H1 (cell line): ENCODE measurements at regions not wholly inside any gene's neighbourhood (a gene's known extent, or its start where the extent isn't known, plus 50 kb on each side); places are given as distances from the start of the nearest gene placed in this dataset.

Experiments used
- CTCF ChIA-PET: fragments of 300-600 bp; sonication (Branson Sonifier 250); formaldehyde crosslinking; loops from one replicate; lab custom pipeline; 2021; ENCODE audit not compliant: partially characterized antibody; lab: Charles Lee
- POLR2A ChIA-PET: fragments of 300-600 bp; sonication (Branson Sonifier 250); formaldehyde crosslinking; loops from one replicate; lab custom pipeline; 2021; ENCODE audit warnings: inconsistent platforms; ENCODE audit not compliant: partially characterized antibody; lab: Charles Lee
- DNase-seq, 2 experiments: peaks; one replicate each; pipeline versions ENCODE4 v3.0.0 to v3.0.0-alpha.2; 2010 to 2022; ENCODE audit warnings: low spot score in 2 of 2, low read depth in 1 of 2, mixed read lengths in 1 of 2
- FAIRE-seq: peaks from 2 replicates; lab custom pipeline; 2011; peaks lifted over from hg19 to GRCh38; lab: Jason Lieb, UNC
- H2AFZ ChIP-seq: 2 replicates; pipeline ENCODE4 v1.8.1; 2012; ENCODE audit warnings: low read length, inconsistent platforms
- H2AK5ac ChIP-seq: 2 replicates; pipeline ENCODE4 v1.6.1; 2013; ENCODE audit warnings: low read depth, low read length
- H2BK120ac ChIP-seq: replicated peaks from 2 replicates; pipeline ENCODE3; 2013; ENCODE audit warnings: low read depth, low read length, inconsistent platforms
- H2BK12ac ChIP-seq: 2 replicates; pipeline ENCODE4 v1.6.1; 2013; ENCODE audit warnings: low read depth, low read length
- H2BK15ac ChIP-seq: 2 replicates; pipeline ENCODE4 v1.6.1; 2013; ENCODE audit warnings: low read length
- H2BK20ac ChIP-seq: 2 replicates; pipeline ENCODE4 v1.6.1; 2013; ENCODE audit warnings: low read length
- H2BK5ac ChIP-seq: 2 replicates; pipeline ENCODE4 v1.6.1; 2013; ENCODE audit warnings: low read depth, low read length
- H3K14ac ChIP-seq: 2 replicates; pipeline ENCODE4 v1.6.1; 2013; ENCODE audit warnings: inconsistent platforms; ENCODE audit not compliant: insufficient read length
- H3K18ac ChIP-seq: 2 replicates; pipeline ENCODE4 v1.6.1; 2013; ENCODE audit warnings: low read length; ENCODE audit errors: extremely low read depth
- H3K23ac ChIP-seq: 2 replicates; pipeline ENCODE4 v1.6.1; 2013; ENCODE audit warnings: inconsistent platforms; ENCODE audit not compliant: insufficient read length
- H3K23me2 ChIP-seq: 2 replicates; pipeline ENCODE4 v1.6.1; 2013; ENCODE audit warnings: low read depth, low read length
- H3K27ac ChIP-seq: 2 replicates; pipeline ENCODE4 v1.6.1; 2011; ENCODE audit warnings: low read depth, low read length, inconsistent platforms
- H3K27me3 ChIP-seq, 4 experiments: replicated peaks in 1 of 4; 1 replicate in 1 of 4; 2 replicates in 3 of 4; pipeline versions ENCODE4 v1.6.1 to v1.8.1; 2011 to 2013; ENCODE audit warnings: low read length in 3 of 4, mild to moderate bottlenecking in 3 of 4, inconsistent platforms in 2 of 4, mixed read lengths in 2 of 4, moderate library complexity in 1 of 4; ENCODE audit not compliant: control insufficient read depth in 3 of 4, insufficient read depth in 3 of 4; ENCODE audit errors: extremely low read depth in 1 of 4
- H3K36me3 ChIP-seq, 4 experiments: 2 replicates each; pipeline versions ENCODE4 v1.6.1 to v1.8.1; 2011 to 2013; ENCODE audit warnings: mild to moderate bottlenecking in 4 of 4, low read length in 3 of 4, moderate library complexity in 2 of 4, control low read depth in 1 of 4, inconsistent platforms in 1 of 4; ENCODE audit not compliant: insufficient read depth in 4 of 4, control insufficient read depth in 2 of 4
- H3K4ac ChIP-seq: replicated peaks from 2 replicates; pipeline ENCODE3; 2013; ENCODE audit warnings: low read length, low read depth, mixed read lengths, inconsistent platforms; ENCODE audit not compliant: insufficient read length
- H3K4me1 ChIP-seq, 4 experiments: replicated peaks in 1 of 4; 1 replicate in 1 of 4; 2 replicates in 3 of 4; pipeline versions ENCODE4 v1.6.1 to v1.8.1; 2011 to 2013; ENCODE audit warnings: low read length in 3 of 4, inconsistent platforms in 2 of 4, mixed read lengths in 1 of 4; ENCODE audit not compliant: insufficient read depth in 4 of 4, control insufficient read depth in 3 of 4
- H3K4me2 ChIP-seq, 2 experiments: 2 replicates each; pipeline versions ENCODE4 v1.6.1 to v1.8.1; 2011 to 2013; ENCODE audit warnings: low read depth in 2 of 2, low read length in 2 of 2, control low read depth in 1 of 2, inconsistent platforms in 1 of 2, mild to moderate bottlenecking in 1 of 2; ENCODE audit not compliant: insufficient read depth in 1 of 2
- H3K4me3 ChIP-seq, 4 experiments: fragments of 200-600, 300-600 bp in 1 of 4; sonication (generic), shearing (Covaris generic), sonication (Bioruptor Twin) in 1 of 4; 2 replicates each; pipeline versions ENCODE4 v1.5.1 to v1.8.1; 2011 to 2016; ENCODE audit warnings: low read length in 4 of 4, low read depth in 3 of 4, control low read depth in 2 of 4, inconsistent platforms in 2 of 4, mild to moderate bottlenecking in 2 of 4, mixed read lengths in 1 of 4, moderate library complexity in 1 of 4; ENCODE audit not compliant: insufficient read depth in 2 of 4; ENCODE audit errors: extremely low read depth in 1 of 4
- H3K56ac ChIP-seq: replicated peaks from 2 replicates; pipeline ENCODE3; 2013; ENCODE audit warnings: low read depth, mild to moderate bottlenecking, mixed read lengths, low read length, inconsistent platforms; ENCODE audit not compliant: insufficient read length
- H3K79me1 ChIP-seq: 2 replicates; pipeline ENCODE4 v1.6.1; 2013; ENCODE audit warnings: low read depth, low read length, control low read depth
- H3K79me2 ChIP-seq, 2 experiments: 2 replicates each; pipeline versions ENCODE4 v1.6.1 to v1.8.1; 2012 to 2013; ENCODE audit warnings: low read length in 2 of 2, mild to moderate bottlenecking in 2 of 2, inconsistent platforms in 1 of 2; ENCODE audit not compliant: insufficient read depth in 2 of 2, control insufficient read depth in 1 of 2
- H3K9ac ChIP-seq, 4 experiments: replicated peaks in 1 of 4; 1 replicate in 1 of 4; 2 replicates in 3 of 4; pipeline versions ENCODE4 v1.6.1 to v1.8.1; 2011 to 2013; ENCODE audit warnings: low read depth in 3 of 4, low read length in 3 of 4, control low read depth in 2 of 4, mild to moderate bottlenecking in 2 of 4, moderate library complexity in 2 of 4, inconsistent platforms in 1 of 4; ENCODE audit errors: extremely low read depth in 1 of 4
- H3K9me3 ChIP-seq, 2 experiments: 2 replicates each; pipeline versions ENCODE4 v1.6.1 to v1.8.1; 2012 to 2013; ENCODE audit warnings: mild to moderate bottlenecking in 2 of 2, moderate library complexity in 2 of 2, control low read depth in 1 of 2, inconsistent platforms in 1 of 2, low read depth in 1 of 2, low read length in 1 of 2, mixed read lengths in 1 of 2; ENCODE audit not compliant: insufficient read depth in 2 of 2
- H4K20me1 ChIP-seq, 2 experiments: replicated peaks in 1 of 2; 2 replicates each; pipeline versions ENCODE3 to v1.8.1; 2011 to 2013; ENCODE audit warnings: inconsistent platforms in 2 of 2, low read length in 2 of 2, mild to moderate bottlenecking in 1 of 2; ENCODE audit not compliant: insufficient read depth in 2 of 2, control insufficient read depth in 1 of 2
- H4K5ac ChIP-seq: 2 replicates; pipeline ENCODE4 v1.6.1; 2013; ENCODE audit warnings: low read length, low read depth, mixed read lengths, inconsistent platforms; ENCODE audit not compliant: insufficient read length
- H4K8ac ChIP-seq: 2 replicates; pipeline ENCODE4 v1.8.0; 2013; ENCODE audit warnings: mild to moderate bottlenecking, moderate library complexity, low read length, inconsistent platforms; ENCODE audit not compliant: insufficient read depth; ENCODE audit errors: extremely low read depth
- H4K91ac ChIP-seq: replicated peaks from 2 replicates; pipeline ENCODE3; 2013; ENCODE audit warnings: low read length, mixed read lengths, inconsistent platforms; ENCODE audit not compliant: insufficient read length
- BCL11A ChIP-seq, 2 experiments: IDR thresholded peaks; one replicate each; pipeline ENCODE4 v1.6.1; 2011; ENCODE audit warnings: low read depth in 2 of 2, low read length in 2 of 2, mild to moderate bottlenecking in 2 of 2
- CHD1 ChIP-seq: IDR thresholded peaks from 2 replicates; pipeline ENCODE4 v1.6.1; 2012; ENCODE audit warnings: low read depth, low read length, improper control_type of control experiment
- CHD2 ChIP-seq: IDR thresholded peaks from 2 replicates; pipeline ENCODE4 v1.6.1; 2012; ENCODE audit warnings: low read length, improper control_type of control experiment
- CTBP2 ChIP-seq: IDR thresholded peaks from 2 replicates; pipeline ENCODE4 v1.7.0; 2011; ENCODE audit warnings: borderline replicate concordance, mild to moderate bottlenecking, moderate library complexity, mixed read lengths, low read length; ENCODE audit not compliant: insufficient read depth, insufficient read length
- GABPA ChIP-seq: IDR thresholded peaks from 2 replicates; pipeline ENCODE4 v1.6.1; 2011; ENCODE audit warnings: mild to moderate bottlenecking, low read length, moderate library complexity, borderline replicate concordance; ENCODE audit not compliant: insufficient read depth
- HDAC2 ChIP-seq, 2 experiments: fragments of 300-600 bp in 1 of 2; sonication (generic) in 1 of 2; IDR thresholded peaks; 2 replicates each; pipeline ENCODE4 v1.6.1; 2011 to 2012; ENCODE audit warnings: low read depth in 2 of 2, low read length in 2 of 2, mild to moderate bottlenecking in 2 of 2, moderate library complexity in 2 of 2, borderline replicate concordance in 1 of 2, inconsistent platforms in 1 of 2
- KDM4A ChIP-seq: IDR thresholded peaks from one replicate; pipeline ENCODE4 v1.7.1; 2012; ENCODE audit warnings: low read depth, mild to moderate bottlenecking, moderate library complexity, low read length, inconsistent platforms; ENCODE audit not compliant: severe bottlenecking
- NRF1 ChIP-seq: IDR thresholded peaks from 2 replicates; pipeline ENCODE4 v1.6.1; 2011; ENCODE audit warnings: mild to moderate bottlenecking, low read depth, low read length, improper control_type of control experiment
- POLR2A ChIP-seq, 2 experiments: IDR thresholded peaks; 1 replicate in 1 of 2; 2 replicates in 1 of 2; pipeline ENCODE4 v1.6.1; 2011; ENCODE audit warnings: low read depth in 2 of 2, low read length in 2 of 2, mild to moderate bottlenecking in 2 of 2; ENCODE audit errors: control extremely low read depth in 1 of 2
- POLR2AphosphoS5 ChIP-seq: IDR thresholded peaks from 2 replicates; pipeline ENCODE4 v1.6.1; 2011; ENCODE audit warnings: low read depth, low read length
- RBBP5 ChIP-seq: IDR thresholded peaks from 2 replicates; pipeline ENCODE4 v1.7.1; 2012; ENCODE audit warnings: low read depth, mild to moderate bottlenecking, inconsistent platforms, low read length, moderate library complexity, borderline replicate concordance
- SAP30 ChIP-seq: fragments of 300-600 bp; sonication (generic); IDR thresholded peaks from 2 replicates; pipeline ENCODE4 v1.7.1; 2012; ENCODE audit warnings: low read length, moderate library complexity, mild to moderate bottlenecking, inconsistent platforms; ENCODE audit not compliant: insufficient read depth, insufficient replicate concordance
- SP2 ChIP-seq: IDR thresholded peaks from 2 replicates; pipeline ENCODE4 v1.6.1; 2012; ENCODE audit warnings: mild to moderate bottlenecking, low read length, inconsistent platforms
- SP4 ChIP-seq: IDR thresholded peaks from 2 replicates; pipeline ENCODE4 v1.6.1; 2012; ENCODE audit warnings: low read length, inconsistent platforms
- SRF ChIP-seq: IDR thresholded peaks from 2 replicates; pipeline ENCODE4 v1.6.1; 2011; ENCODE audit warnings: mild to moderate bottlenecking, low read depth, low read length, moderate library complexity
- TAF1 ChIP-seq: IDR thresholded peaks from 2 replicates; pipeline ENCODE4 v1.6.1; 2011; ENCODE audit warnings: mild to moderate bottlenecking, low read depth, low read length
- WGBS, 2 experiments: shearing (Covaris generic) in 1 of 2; methylation state at CpG; one replicate each; pipeline versions ENCODE4 v1.1.6 to v1.1.7; 2013 to 2015; ENCODE audit warnings: low lambda C conversion rate in 2 of 2, mixed read lengths in 2 of 2, inconsistent platforms in 1 of 2, low coverage in 1 of 2, missing lambda C conversion rate in 1 of 2; ENCODE audit not compliant: insufficient replicate concordance in 2 of 2, insufficient coverage in 1 of 2, insufficient read length in 1 of 2; ENCODE audit errors: extremely low coverage in 1 of 2, missing lambda C conversion rate in 1 of 2; 5-methylcytosine and 5-hydroxymethylcytosine counted together

DNA sequence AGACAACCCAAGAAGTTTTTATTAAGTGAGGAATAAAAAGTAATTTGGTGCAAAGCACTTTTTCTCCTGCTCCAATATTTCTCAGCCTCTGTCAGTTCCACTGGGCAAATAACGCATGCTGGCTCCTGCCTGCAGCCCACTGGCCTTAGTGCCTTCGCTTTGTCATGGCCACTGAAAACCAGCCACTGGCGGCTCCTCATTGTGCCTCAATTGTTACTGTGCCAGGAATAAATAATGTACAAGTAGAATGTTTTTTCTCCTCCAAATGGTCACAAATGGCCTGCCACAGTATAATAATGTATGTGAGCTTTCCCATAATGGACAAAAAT, 267.1 kb downstream of the ACTR3 start:
- H3K27me3 ChIP-seq = no peaks in the 10 kb centered on the region
- no peak overlapping the region for H2BK20ac ChIP-seq
- no peak overlapping the region for H4K5ac ChIP-seq
- no peak overlapping the region for H3K27ac ChIP-seq
- no peak overlapping the region for H3K56ac ChIP-seq
- ChIA-PET CTCF (no interaction called here), POLR2A (no interaction called here)
- H3K4me2 ChIP-seq = no peak overlapping the region
- no peaks in the 10 kb centered on the region for H4K20me1 ChIP-seq
- no peak overlapping the region for H4K8ac ChIP-seq
- no peak overlapping the region for H2AFZ ChIP-seq
- H3K36me3 ChIP-seq = no peaks in the 10 kb centered on the region
- no peak overlapping the region for H2BK5ac ChIP-seq
- H3K4ac ChIP-seq = no peak overlapping the region
- no peaks in the 10 kb centered on the region for H3K9me3 ChIP-seq
- H2BK12ac ChIP-seq = no peak overlapping the region
- H2BK15ac ChIP-seq = no peak overlapping the region
- TF ChIP-seq SP4 = no peak
- TF ChIP-seq NRF1 = no peak
- no peak for TF ChIP-seq CTBP2
- no peak for TF ChIP-seq KDM4A
- no peak for TF ChIP-seq SP2
- TF ChIP-seq POLR2A (IDR thresholded peaks at IDR 0.05; ENCODE audit: control extremely low read depth in 1 of 2, low read depth in 2 of 2, low read length in 2 of 2) = no peak
- TF ChIP-seq HDAC2 (IDR thresholded peaks at IDR 0.05; ENCODE audit: borderline replicate concordance in 1 of 2, low read depth in 2 of 2, low read length in 2 of 2) = no peak
- TF ChIP-seq POLR2AphosphoS5 = no peak
- no peak for TF ChIP-seq BCL11A (IDR thresholded peaks at IDR 0.05; ENCODE audit: low read depth in 2 of 2, low read length in 2 of 2)
- no peak for TF ChIP-seq TAF1
- no peak for TF ChIP-seq RBBP5
- no peak for TF ChIP-seq SAP30
- TF ChIP-seq SRF = no peak
- no peak for TF ChIP-seq CHD2
- TF ChIP-seq GABPA = no peak
- TF ChIP-seq CHD1 = no peak
- no peak overlapping the region for H2BK120ac ChIP-seq
- DNase-seq (no peak), FAIRE-seq (no peak)
- H3K23me2 ChIP-seq = no peaks in the 10 kb centered on the region; the same call in 1 of the 2 replicates
- no peak overlapping the region for H3K23ac ChIP-seq
- H2AK5ac ChIP-seq = no peak overlapping the region
- no peak overlapping the region for H3K18ac ChIP-seq
- 86% methylated on average over 3 of the region's 3 CpGs; no CpG with 5 or more reads in 1 of the 2 experiments for WGBS, 2 experiments
- H3K4me1 ChIP-seq = no peaks in the 10 kb centered on the region
- H4K91ac ChIP-seq = no peak overlapping the region
- H3K14ac ChIP-seq = no peak overlapping the region
- no peaks in the 10 kb centered on the region for H3K79me1 ChIP-seq
- H3K79me2 ChIP-seq = no peaks in the 10 kb centered on the region
- no peak overlapping the region for H3K9ac ChIP-seq
- H3K4me3 ChIP-seq = no peak overlapping the region
